ENCODE measurements at regions not wholly inside any gene's neighbourhood (a gene's known extent, or its start where the extent isn't known, plus 50 kb on each side); places are given as distances from the start of the nearest gene placed in this dataset.

GRCh38 chr6:10310330-10310653 is 104.6 kb downstream of the TFAP2A start:
- TF ChIP-seq CTCF (CRISPR knock-in tag; IDR thresholded peaks at IDR 0.05) (no peak), SP1 (IDR thresholded peaks at IDR 0.05) (no peak), SP1 (CRISPR knock-in tag; IDR thresholded peaks at IDR 0.05) (no peak), MAFG (CRISPR knock-in tag; IDR thresholded peaks at IDR 0.05) (no peak), RELA (CRISPR knock-in tag; IDR thresholded peaks at IDR 0.05) (no peak), SNAPC5 (CRISPR knock-in tag; IDR thresholded peaks at IDR 0.05; ENCODE audit: borderline replicate concordance) (no peak), ZNF790 (CRISPR knock-in tag; IDR thresholded peaks at IDR 0.05; ENCODE audit: borderline replicate concordance) (no peak), PBX2 (CRISPR knock-in tag; IDR thresholded peaks at IDR 0.05) (no peak), HMG20A (CRISPR knock-in tag; IDR thresholded peaks at IDR 0.05; ENCODE audit: borderline replicate concordance) (no peak), KDM5A (IDR thresholded peaks at IDR 0.05; ENCODE audit: borderline replicate concordance, low read length) (no peak), NPAS2 (CRISPR knock-in tag; IDR thresholded peaks at IDR 0.05; ENCODE audit: borderline replicate concordance) (no peak), POLR2A (IDR thresholded peaks at IDR 0.05; ENCODE audit: insufficient read depth in 1 of 2, low read depth in 2 of 2, low read length in 2 of 2) (no peak), STAG1 (CRISPR knock-in tag; IDR thresholded peaks at IDR 0.05) (no peak), FOXA3 (CRISPR knock-in tag; IDR thresholded peaks at IDR 0.05) (no peak), POLR2AphosphoS5 (IDR thresholded peaks at IDR 0.05; ENCODE audit: low read depth, low read length) (no peak)

Data from HepG2 (cell line).